ENCODE measurements at regions not wholly inside any gene's neighbourhood (a gene's known extent, or its start where the extent isn't known, plus 50 kb on each side); places are given as distances from the start of the nearest gene placed in this dataset.

- Mint-ChIP-seq H3K36me3 (ENCODE audit: unreplicated experiment) (no peaks in the 10 kb centered on the region), H3K27ac (ENCODE audit: unreplicated experiment) (no peak overlapping the region), H3K27me3 (ENCODE audit: unreplicated experiment) (peaks cover 6% of the 10 kb centered on the region), H3K4me1 (ENCODE audit: unreplicated experiment) (no peaks in the 10 kb centered on the region), H3K9me3 (ENCODE audit: unreplicated experiment) (no peaks in the 10 kb centered on the region), H3K4me3 (ENCODE audit: unreplicated experiment) (no peak overlapping the region)
- TF ChIP-seq, protein P1, sequence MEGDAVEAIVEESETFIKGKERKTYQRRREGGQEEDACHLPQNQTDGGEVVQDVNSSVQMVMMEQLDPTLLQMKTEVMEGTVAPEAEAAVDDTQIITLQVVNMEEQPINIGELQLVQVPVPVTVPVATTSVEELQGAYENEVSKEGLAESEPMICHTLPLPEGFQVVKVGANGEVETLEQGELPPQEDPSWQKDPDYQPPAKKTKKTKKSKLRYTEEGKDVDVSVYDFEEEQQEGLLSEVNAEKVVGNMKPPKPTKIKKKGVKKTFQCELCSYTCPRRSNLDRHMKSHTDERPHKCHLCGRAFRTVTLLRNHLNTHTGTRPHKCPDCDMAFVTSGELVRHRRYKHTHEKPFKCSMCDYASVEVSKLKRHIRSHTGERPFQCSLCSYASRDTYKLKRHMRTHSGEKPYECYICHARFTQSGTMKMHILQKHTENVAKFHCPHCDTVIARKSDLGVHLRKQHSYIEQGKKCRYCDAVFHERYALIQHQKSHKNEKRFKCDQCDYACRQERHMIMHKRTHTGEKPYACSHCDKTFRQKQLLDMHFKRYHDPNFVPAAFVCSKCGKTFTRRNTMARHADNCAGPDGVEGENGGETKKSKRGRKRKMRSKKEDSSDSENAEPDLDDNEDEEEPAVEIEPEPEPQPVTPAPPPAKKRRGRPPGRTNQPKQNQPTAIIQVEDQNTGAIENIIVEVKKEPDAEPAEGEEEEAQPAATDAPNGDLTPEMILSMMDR (IDR thresholded peaks at IDR 0.05): no peak
- DNase-seq (ENCODE audit: extremely low spot score, unreplicated experiment): no peak
Observed at GRCh38 chr16:79863128-79864031, 262.8 kb upstream of the MAF start.

DNA sequence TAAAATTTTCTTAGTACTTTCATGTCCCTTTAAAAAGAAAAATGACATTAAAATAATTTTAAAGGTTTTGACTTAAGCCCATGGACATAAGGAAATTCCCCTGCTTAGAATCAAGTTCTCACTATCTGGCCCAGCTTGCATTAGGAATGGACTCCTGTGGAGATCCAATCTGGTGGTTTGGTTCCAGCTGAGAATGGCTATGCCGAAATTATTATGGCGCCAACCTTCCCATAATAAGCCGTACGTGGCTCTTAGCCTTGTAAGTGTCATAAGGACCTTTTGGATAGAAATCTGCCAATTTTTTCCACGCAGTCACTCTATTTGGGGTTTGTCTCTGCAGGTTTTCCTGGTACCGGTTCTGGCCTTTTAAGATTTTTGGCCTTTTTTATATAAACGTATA lies 262.1 kb upstream of the MAF start:
- H3K4me1 Mint-ChIP-seq (ENCODE audit: unreplicated experiment): no peaks in the 10 kb centered on the region

GRCh38 chr16:79856581-79856980 lies 256.0 kb upstream of the MAF start:
- Mint-ChIP-seq H3K27ac (ENCODE audit: unreplicated experiment) (no peak overlapping the region), H3K4me3 (ENCODE audit: unreplicated experiment) (no peak overlapping the region), H3K4me1 (ENCODE audit: unreplicated experiment) (no peaks in the 10 kb centered on the region), H3K27me3 (ENCODE audit: unreplicated experiment) (peaks cover 17% of the 10 kb centered on the region), H3K9me3 (ENCODE audit: unreplicated experiment) (peaks cover 36% of the 10 kb centered on the region), H3K36me3 (ENCODE audit: unreplicated experiment) (peaks cover 7% of the 10 kb centered on the region)
- no peak for DNase-seq (ENCODE audit: extremely low spot score, unreplicated experiment)
- TF ChIP-seq, protein P1 (IDR thresholded peaks at IDR 0.05): no peak

More for the DNA sequence above, 262.1 kb upstream of the MAF start:
- Mint-ChIP-seq H3K36me3 (ENCODE audit: unreplicated experiment) (no peaks in the 10 kb centered on the region), H3K9me3 (ENCODE audit: unreplicated experiment) (no peaks in the 10 kb centered on the region), H3K27me3 (ENCODE audit: unreplicated experiment) (peaks cover 6% of the 10 kb centered on the region), H3K4me3 (ENCODE audit: unreplicated experiment) (no peak overlapping the region), H3K27ac (ENCODE audit: unreplicated experiment) (no peak overlapping the region)
- DNase-seq (ENCODE audit: extremely low spot score, unreplicated experiment): no peak
- TF ChIP-seq, protein P1 (IDR thresholded peaks at IDR 0.05): no peak

GRCh38 chr16:79850348-79850747 lies 249.8 kb upstream of the MAF start:
- TF ChIP-seq, protein P1 (IDR thresholded peaks at IDR 0.05): no peak
- Mint-ChIP-seq H3K4me3 (ENCODE audit: unreplicated experiment) (no peak overlapping the region), H3K27ac (ENCODE audit: unreplicated experiment) (no peak overlapping the region), H3K9me3 (ENCODE audit: unreplicated experiment) (peaks cover 27% of the 10 kb centered on the region), H3K4me1 (ENCODE audit: unreplicated experiment) (no peaks in the 10 kb centered on the region), H3K36me3 (ENCODE audit: unreplicated experiment) (peaks cover 6% of the 10 kb centered on the region), H3K27me3 (ENCODE audit: unreplicated experiment) (peaks cover 14% of the 10 kb centered on the region)
- no peak for DNase-seq (ENCODE audit: extremely low spot score, unreplicated experiment)

DNA sequence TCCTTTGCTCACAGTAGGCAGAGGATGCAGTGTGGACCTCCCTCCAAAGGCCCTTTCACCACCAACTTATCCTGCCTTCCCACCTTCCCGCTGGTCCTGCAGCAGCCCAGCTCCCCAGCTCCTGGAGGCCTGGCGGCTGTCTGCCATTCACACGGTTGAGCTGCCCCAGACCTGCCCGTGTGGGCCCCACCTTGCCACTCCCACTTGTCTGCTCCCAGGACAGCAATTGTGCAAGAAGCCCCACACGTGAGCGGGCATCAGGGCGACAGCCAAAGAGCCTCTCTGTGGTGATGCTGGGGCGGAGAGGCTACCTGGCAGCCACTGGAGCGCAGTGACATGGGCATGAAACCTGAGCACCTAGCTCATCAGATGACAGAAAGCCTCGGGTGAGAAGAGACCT lies 248.6 kb upstream of the MAF start:
- no peaks in the 10 kb centered on the region for H3K4me1 Mint-ChIP-seq (ENCODE audit: unreplicated experiment)
- H3K9me3 Mint-ChIP-seq (ENCODE audit: unreplicated experiment): peaks cover 16% of the 10 kb centered on the region
- peaks cover 11% of the 10 kb centered on the region for H3K27me3 Mint-ChIP-seq (ENCODE audit: unreplicated experiment)
- no peak overlapping the region for H3K4me3 Mint-ChIP-seq (ENCODE audit: unreplicated experiment)
- TF ChIP-seq, protein P1 (IDR thresholded peaks at IDR 0.05): no peak
- no peak overlapping the region for H3K27ac Mint-ChIP-seq (ENCODE audit: unreplicated experiment)
- no peak for DNase-seq (ENCODE audit: extremely low spot score, unreplicated experiment)
- no peaks in the 10 kb centered on the region for H3K36me3 Mint-ChIP-seq (ENCODE audit: unreplicated experiment)

Measured in osteocyte (in vitro differentiated cells).